H1 (cell line): ENCODE measurements at regions not wholly inside any gene's neighbourhood (a gene's known extent, or its start where the extent isn't known, plus 50 kb on each side); places are given as distances from the start of the nearest gene placed in this dataset.

Experiments used
- CTCF ChIA-PET: fragments of 300-600 bp; sonication (Branson Sonifier 250); formaldehyde crosslinking; loops from one replicate; lab custom pipeline; 2021; ENCODE audit not compliant: partially characterized antibody; lab: Charles Lee
- POLR2A ChIA-PET: fragments of 300-600 bp; sonication (Branson Sonifier 250); formaldehyde crosslinking; loops from one replicate; lab custom pipeline; 2021; ENCODE audit warnings: inconsistent platforms; ENCODE audit not compliant: partially characterized antibody; lab: Charles Lee
- DNase-seq, 2 experiments: peaks; one replicate each; pipeline versions ENCODE4 v3.0.0 to v3.0.0-alpha.2; 2010 to 2022; ENCODE audit warnings: low spot score in 2 of 2, low read depth in 1 of 2, mixed read lengths in 1 of 2
- FAIRE-seq: peaks from 2 replicates; lab custom pipeline; 2011; peaks lifted over from hg19 to GRCh38; lab: Jason Lieb, UNC
- H2AFZ ChIP-seq: 2 replicates; pipeline ENCODE4 v1.8.1; 2012; ENCODE audit warnings: low read length, inconsistent platforms
- H2AK5ac ChIP-seq: 2 replicates; pipeline ENCODE4 v1.6.1; 2013; ENCODE audit warnings: low read depth, low read length
- H2BK120ac ChIP-seq: replicated peaks from 2 replicates; pipeline ENCODE3; 2013; ENCODE audit warnings: low read depth, low read length, inconsistent platforms
- H2BK12ac ChIP-seq: 2 replicates; pipeline ENCODE4 v1.6.1; 2013; ENCODE audit warnings: low read depth, low read length
- H2BK15ac ChIP-seq: 2 replicates; pipeline ENCODE4 v1.6.1; 2013; ENCODE audit warnings: low read length
- H2BK20ac ChIP-seq: 2 replicates; pipeline ENCODE4 v1.6.1; 2013; ENCODE audit warnings: low read length
- H2BK5ac ChIP-seq: 2 replicates; pipeline ENCODE4 v1.6.1; 2013; ENCODE audit warnings: low read depth, low read length
- H3K14ac ChIP-seq: 2 replicates; pipeline ENCODE4 v1.6.1; 2013; ENCODE audit warnings: inconsistent platforms; ENCODE audit not compliant: insufficient read length
- H3K18ac ChIP-seq: 2 replicates; pipeline ENCODE4 v1.6.1; 2013; ENCODE audit warnings: low read length; ENCODE audit errors: extremely low read depth
- H3K23ac ChIP-seq: 2 replicates; pipeline ENCODE4 v1.6.1; 2013; ENCODE audit warnings: inconsistent platforms; ENCODE audit not compliant: insufficient read length
- H3K23me2 ChIP-seq: 2 replicates; pipeline ENCODE4 v1.6.1; 2013; ENCODE audit warnings: low read depth, low read length
- H3K27ac ChIP-seq: 2 replicates; pipeline ENCODE4 v1.6.1; 2011; ENCODE audit warnings: low read depth, low read length, inconsistent platforms
- H3K27me3 ChIP-seq, 4 experiments: replicated peaks in 1 of 4; 1 replicate in 1 of 4; 2 replicates in 3 of 4; pipeline versions ENCODE4 v1.6.1 to v1.8.1; 2011 to 2013; ENCODE audit warnings: low read length in 3 of 4, mild to moderate bottlenecking in 3 of 4, inconsistent platforms in 2 of 4, mixed read lengths in 2 of 4, moderate library complexity in 1 of 4; ENCODE audit not compliant: control insufficient read depth in 3 of 4, insufficient read depth in 3 of 4; ENCODE audit errors: extremely low read depth in 1 of 4
- H3K36me3 ChIP-seq, 4 experiments: 2 replicates each; pipeline versions ENCODE4 v1.6.1 to v1.8.1; 2011 to 2013; ENCODE audit warnings: mild to moderate bottlenecking in 4 of 4, low read length in 3 of 4, moderate library complexity in 2 of 4, control low read depth in 1 of 4, inconsistent platforms in 1 of 4; ENCODE audit not compliant: insufficient read depth in 4 of 4, control insufficient read depth in 2 of 4
- H3K4ac ChIP-seq: replicated peaks from 2 replicates; pipeline ENCODE3; 2013; ENCODE audit warnings: low read length, low read depth, mixed read lengths, inconsistent platforms; ENCODE audit not compliant: insufficient read length
- H3K4me1 ChIP-seq, 4 experiments: replicated peaks in 1 of 4; 1 replicate in 1 of 4; 2 replicates in 3 of 4; pipeline versions ENCODE4 v1.6.1 to v1.8.1; 2011 to 2013; ENCODE audit warnings: low read length in 3 of 4, inconsistent platforms in 2 of 4, mixed read lengths in 1 of 4; ENCODE audit not compliant: insufficient read depth in 4 of 4, control insufficient read depth in 3 of 4
- H3K4me2 ChIP-seq, 2 experiments: 2 replicates each; pipeline versions ENCODE4 v1.6.1 to v1.8.1; 2011 to 2013; ENCODE audit warnings: low read depth in 2 of 2, low read length in 2 of 2, control low read depth in 1 of 2, inconsistent platforms in 1 of 2, mild to moderate bottlenecking in 1 of 2; ENCODE audit not compliant: insufficient read depth in 1 of 2
- H3K4me3 ChIP-seq, 4 experiments: fragments of 200-600, 300-600 bp in 1 of 4; sonication (generic), shearing (Covaris generic), sonication (Bioruptor Twin) in 1 of 4; 2 replicates each; pipeline versions ENCODE4 v1.5.1 to v1.8.1; 2011 to 2016; ENCODE audit warnings: low read length in 4 of 4, low read depth in 3 of 4, control low read depth in 2 of 4, inconsistent platforms in 2 of 4, mild to moderate bottlenecking in 2 of 4, mixed read lengths in 1 of 4, moderate library complexity in 1 of 4; ENCODE audit not compliant: insufficient read depth in 2 of 4; ENCODE audit errors: extremely low read depth in 1 of 4
- H3K56ac ChIP-seq: replicated peaks from 2 replicates; pipeline ENCODE3; 2013; ENCODE audit warnings: low read depth, mild to moderate bottlenecking, mixed read lengths, low read length, inconsistent platforms; ENCODE audit not compliant: insufficient read length
- H3K79me1 ChIP-seq: 2 replicates; pipeline ENCODE4 v1.6.1; 2013; ENCODE audit warnings: low read depth, low read length, control low read depth
- H3K79me2 ChIP-seq, 2 experiments: 2 replicates each; pipeline versions ENCODE4 v1.6.1 to v1.8.1; 2012 to 2013; ENCODE audit warnings: low read length in 2 of 2, mild to moderate bottlenecking in 2 of 2, inconsistent platforms in 1 of 2; ENCODE audit not compliant: insufficient read depth in 2 of 2, control insufficient read depth in 1 of 2
- H3K9ac ChIP-seq, 4 experiments: replicated peaks in 1 of 4; 1 replicate in 1 of 4; 2 replicates in 3 of 4; pipeline versions ENCODE4 v1.6.1 to v1.8.1; 2011 to 2013; ENCODE audit warnings: low read depth in 3 of 4, low read length in 3 of 4, control low read depth in 2 of 4, mild to moderate bottlenecking in 2 of 4, moderate library complexity in 2 of 4, inconsistent platforms in 1 of 4; ENCODE audit errors: extremely low read depth in 1 of 4
- H3K9me3 ChIP-seq, 2 experiments: 2 replicates each; pipeline versions ENCODE4 v1.6.1 to v1.8.1; 2012 to 2013; ENCODE audit warnings: mild to moderate bottlenecking in 2 of 2, moderate library complexity in 2 of 2, control low read depth in 1 of 2, inconsistent platforms in 1 of 2, low read depth in 1 of 2, low read length in 1 of 2, mixed read lengths in 1 of 2; ENCODE audit not compliant: insufficient read depth in 2 of 2
- H4K20me1 ChIP-seq, 2 experiments: replicated peaks in 1 of 2; 2 replicates each; pipeline versions ENCODE3 to v1.8.1; 2011 to 2013; ENCODE audit warnings: inconsistent platforms in 2 of 2, low read length in 2 of 2, mild to moderate bottlenecking in 1 of 2; ENCODE audit not compliant: insufficient read depth in 2 of 2, control insufficient read depth in 1 of 2
- H4K5ac ChIP-seq: 2 replicates; pipeline ENCODE4 v1.6.1; 2013; ENCODE audit warnings: low read length, low read depth, mixed read lengths, inconsistent platforms; ENCODE audit not compliant: insufficient read length
- H4K8ac ChIP-seq: 2 replicates; pipeline ENCODE4 v1.8.0; 2013; ENCODE audit warnings: mild to moderate bottlenecking, moderate library complexity, low read length, inconsistent platforms; ENCODE audit not compliant: insufficient read depth; ENCODE audit errors: extremely low read depth
- H4K91ac ChIP-seq: replicated peaks from 2 replicates; pipeline ENCODE3; 2013; ENCODE audit warnings: low read length, mixed read lengths, inconsistent platforms; ENCODE audit not compliant: insufficient read length
- BACH1 ChIP-seq: IDR thresholded peaks from 2 replicates; pipeline ENCODE4 v1.6.1; 2012; ENCODE audit warnings: low read length, improper control_type of control experiment
- FOSL1 ChIP-seq: IDR thresholded peaks from 2 replicates; pipeline ENCODE4 v1.6.1; 2011; ENCODE audit warnings: mild to moderate bottlenecking, low read depth, low read length, moderate library complexity; ENCODE audit not compliant: insufficient read depth
- HDAC6 ChIP-seq: IDR thresholded peaks from one replicate; pipeline ENCODE4 v1.7.1; 2012; ENCODE audit warnings: low read depth, mild to moderate bottlenecking, inconsistent platforms, low read length, moderate library complexity
- JUN ChIP-seq: IDR thresholded peaks from 2 replicates; pipeline ENCODE4 v1.6.1; 2011; ENCODE audit warnings: low read depth, mild to moderate bottlenecking, improper control_type of control experiment, low read length
- KDM4A ChIP-seq: IDR thresholded peaks from one replicate; pipeline ENCODE4 v1.7.1; 2012; ENCODE audit warnings: low read depth, mild to moderate bottlenecking, moderate library complexity, low read length, inconsistent platforms; ENCODE audit not compliant: severe bottlenecking
- PHF8 ChIP-seq: fragments of 200-600 bp; sonication (generic); conservative IDR thresholded peaks from 2 replicates; pipeline ENCODE4 v1.7.1; 2012; ENCODE audit warnings: low read depth, mild to moderate bottlenecking, inconsistent platforms, low read length, moderate library complexity
- POLR2AphosphoS5 ChIP-seq: IDR thresholded peaks from 2 replicates; pipeline ENCODE4 v1.6.1; 2011; ENCODE audit warnings: low read depth, low read length
- RAD21 ChIP-seq, 2 experiments: IDR thresholded peaks in 1 of 2; conservative IDR thresholded peaks in 1 of 2; 2 replicates each; pipeline ENCODE4 v1.6.1; 2011; ENCODE audit warnings: low read depth in 2 of 2, low read length in 2 of 2, improper control_type of control experiment in 1 of 2, inconsistent platforms in 1 of 2, mild to moderate bottlenecking in 1 of 2, moderate library complexity in 1 of 2
- RBBP5 ChIP-seq: IDR thresholded peaks from 2 replicates; pipeline ENCODE4 v1.7.1; 2012; ENCODE audit warnings: low read depth, mild to moderate bottlenecking, inconsistent platforms, low read length, moderate library complexity, borderline replicate concordance
- RFX5 ChIP-seq: IDR thresholded peaks from 2 replicates; pipeline ENCODE4 v1.6.1; 2011; ENCODE audit warnings: low read depth, low read length, improper control_type of control experiment, borderline replicate concordance
- SIRT6 ChIP-seq: IDR thresholded peaks from one replicate; pipeline ENCODE4 v1.7.1; 2012; ENCODE audit warnings: low read length, inconsistent platforms
- SP2 ChIP-seq: IDR thresholded peaks from 2 replicates; pipeline ENCODE4 v1.6.1; 2012; ENCODE audit warnings: mild to moderate bottlenecking, low read length, inconsistent platforms
- TF ChIP-seq, protein P1 (sequence below): IDR thresholded peaks from 2 replicates; pipeline ENCODE4 v1.6.1; 2011; ENCODE audit warnings: low read depth, mild to moderate bottlenecking, low read length; ENCODE audit not compliant: insufficient read depth

DNA sequence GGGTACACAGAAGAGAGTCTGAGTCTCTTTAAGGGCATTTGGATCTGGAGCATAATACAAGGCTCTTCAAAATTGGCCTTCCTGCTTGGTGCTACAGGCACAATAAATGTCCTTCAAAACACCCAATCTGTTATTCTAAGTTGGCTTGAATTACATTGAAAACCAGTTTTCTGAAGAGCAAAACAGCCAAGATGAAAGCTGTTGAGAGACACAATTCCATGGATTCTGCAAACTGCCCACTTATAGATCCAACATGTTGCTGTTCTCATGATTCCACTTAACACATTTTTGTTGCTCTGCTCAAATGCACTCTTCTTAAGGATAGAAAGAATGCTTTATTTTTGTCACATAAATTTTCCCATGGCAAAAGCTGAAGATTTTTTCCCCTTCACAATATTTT, 525.9 kb upstream of the CDH8 start:
- Histone ChIP-seq H3K14ac (no peak overlapping the region), H4K8ac (no peak overlapping the region), H2BK120ac (no peak overlapping the region), H3K23me2 (no peaks in the 10 kb centered on the region), H3K23ac (no peak overlapping the region), H3K56ac (no peak overlapping the region), H3K79me2 (no peaks in the 10 kb centered on the region), H3K27ac (no peak overlapping the region), H3K79me1 (no peaks in the 10 kb centered on the region), H3K36me3 (no peaks in the 10 kb centered on the region), H3K4me3 (no peak overlapping the region), H2AK5ac (no peak overlapping the region), H2BK12ac (no peak overlapping the region), H4K91ac (no peak overlapping the region), H3K9ac (no peak overlapping the region), H2BK5ac (no peak overlapping the region), H3K4ac (no peak overlapping the region), H3K4me2 (no peak overlapping the region), H4K5ac (no peak overlapping the region), H3K4me1 (no peaks in the 10 kb centered on the region), H3K27me3 (no peaks in the 10 kb centered on the region), H2AFZ (no peak overlapping the region), H4K20me1 (no peaks in the 10 kb centered on the region), H2BK15ac (no peak overlapping the region), H3K18ac (no peak overlapping the region), H3K9me3 (no peaks in the 10 kb centered on the region), H2BK20ac (no peak overlapping the region)
- DNase-seq (no peak), FAIRE-seq (no peak)
- TF ChIP-seq, protein P1, sequence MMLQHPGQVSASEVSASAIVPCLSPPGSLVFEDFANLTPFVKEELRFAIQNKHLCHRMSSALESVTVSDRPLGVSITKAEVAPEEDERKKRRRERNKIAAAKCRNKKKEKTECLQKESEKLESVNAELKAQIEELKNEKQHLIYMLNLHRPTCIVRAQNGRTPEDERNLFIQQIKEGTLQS, result no peak
- TF ChIP-seq BACH1 (no peak), RBBP5 (no peak), KDM4A (no peak), FOSL1 (no peak), JUN (no peak), RAD21 (IDR thresholded peaks at IDR 0.05 in 1 of 2, conservative IDR thresholded peaks at IDR 0.05 in 1 of 2; ENCODE audit: low read depth in 2 of 2, low read length in 2 of 2) (no peak), PHF8 (no peak), RFX5 (no peak), HDAC6 (no peak), SP2 (no peak), SIRT6 (no peak), POLR2AphosphoS5 (no peak)
- ChIA-PET CTCF (no interaction called here), POLR2A (no interaction called here)
